B cell (primary cell): ENCODE measurements at regions not wholly inside any gene's neighbourhood (a gene's known extent, or its start where the extent isn't known, plus 50 kb on each side); places are given as distances from the start of the nearest gene placed in this dataset.

Source experiments
- EZH2 ChIP-seq: IDR thresholded peaks from 2 replicates; pipeline ENCODE4 v1.6.1; 2012; ENCODE audit warnings: borderline replicate concordance, low read depth, mild to moderate bottlenecking, moderate library complexity, low read length; ENCODE audit not compliant: insufficient read depth, poor library complexity, severe bottlenecking
- TF ChIP-seq, protein P1 (sequence below): fragments of 200-600 bp; IDR thresholded peaks from one replicate; pipeline ENCODE4 v1.8.0; 2022; ENCODE audit warnings: antibody characterized with exemption, mild to moderate bottlenecking

DNA sequence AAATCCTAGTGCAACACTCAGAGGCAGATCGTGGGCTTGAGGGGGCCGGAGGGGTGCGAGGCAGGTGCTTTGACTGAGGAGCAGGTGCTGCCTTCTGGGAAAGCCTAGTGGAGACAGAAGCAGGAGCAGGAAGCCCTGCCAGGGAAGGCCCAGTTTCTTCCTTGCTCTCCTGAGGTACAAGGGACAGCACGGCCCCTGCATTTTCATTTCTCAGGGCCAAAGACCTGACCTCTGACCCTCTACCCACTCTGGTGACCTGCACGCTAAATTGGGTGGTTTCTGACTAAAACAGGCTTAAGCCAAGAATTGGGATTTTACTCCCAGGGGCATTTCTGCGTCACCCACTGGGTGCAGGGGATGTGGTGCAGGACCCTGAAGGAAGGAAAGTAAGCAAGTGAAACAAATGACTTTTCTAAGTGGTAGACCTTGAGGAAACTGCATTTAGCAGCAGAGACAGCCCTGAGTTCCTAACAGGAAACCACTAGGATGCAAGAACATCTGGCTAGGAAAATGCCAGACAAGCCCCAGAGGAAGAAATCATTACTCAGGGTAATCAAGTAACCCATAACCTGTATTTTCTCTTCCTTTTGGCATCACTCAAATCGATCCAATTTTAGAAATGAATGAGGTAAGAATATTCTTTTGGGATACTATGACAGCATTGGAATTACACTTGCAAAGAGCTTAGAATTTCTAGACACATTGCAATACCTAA, 141.7 kb downstream of the CD164 start:
- TF ChIP-seq EZH2: no peak
- TF ChIP-seq, protein P1, sequence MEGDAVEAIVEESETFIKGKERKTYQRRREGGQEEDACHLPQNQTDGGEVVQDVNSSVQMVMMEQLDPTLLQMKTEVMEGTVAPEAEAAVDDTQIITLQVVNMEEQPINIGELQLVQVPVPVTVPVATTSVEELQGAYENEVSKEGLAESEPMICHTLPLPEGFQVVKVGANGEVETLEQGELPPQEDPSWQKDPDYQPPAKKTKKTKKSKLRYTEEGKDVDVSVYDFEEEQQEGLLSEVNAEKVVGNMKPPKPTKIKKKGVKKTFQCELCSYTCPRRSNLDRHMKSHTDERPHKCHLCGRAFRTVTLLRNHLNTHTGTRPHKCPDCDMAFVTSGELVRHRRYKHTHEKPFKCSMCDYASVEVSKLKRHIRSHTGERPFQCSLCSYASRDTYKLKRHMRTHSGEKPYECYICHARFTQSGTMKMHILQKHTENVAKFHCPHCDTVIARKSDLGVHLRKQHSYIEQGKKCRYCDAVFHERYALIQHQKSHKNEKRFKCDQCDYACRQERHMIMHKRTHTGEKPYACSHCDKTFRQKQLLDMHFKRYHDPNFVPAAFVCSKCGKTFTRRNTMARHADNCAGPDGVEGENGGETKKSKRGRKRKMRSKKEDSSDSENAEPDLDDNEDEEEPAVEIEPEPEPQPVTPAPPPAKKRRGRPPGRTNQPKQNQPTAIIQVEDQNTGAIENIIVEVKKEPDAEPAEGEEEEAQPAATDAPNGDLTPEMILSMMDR: no peak
